ENCODE measurements at regions not wholly inside any gene's neighbourhood (a gene's known extent, or its start where the extent isn't known, plus 50 kb on each side); places are given as distances from the start of the nearest gene placed in this dataset.

GRCh38 chr15:29935296-29936004 is 113.2 kb upstream of the TJP1 start:
- Histone ChIP-seq H3K27me3 (replicated peaks; ENCODE audit: insufficient read depth) (no peaks in the 10 kb centered on the region), H3K4me1 (ENCODE audit: control insufficient read depth in 1 of 2, low read depth in 2 of 2) (no peaks in the 10 kb centered on the region), H3K27ac (no peak overlapping the region), H3K4me3 (no peak overlapping the region), H3K9me3 (no peaks in the 10 kb centered on the region), H3K36me3 (no peaks in the 10 kb centered on the region)
- no peak for DNase-seq (ENCODE audit: low spot score)
- ATAC-seq (ENCODE audit: insufficient number of reproducible peaks, low FRiP score, low read depth) = no peak
- TF ChIP-seq CTCF (IDR thresholded peaks at IDR 0.05) = no peak

- ATAC-seq (ENCODE audit: insufficient number of reproducible peaks, low FRiP score, low read depth) (no peak), DNase-seq (ENCODE audit: low spot score) (no peak)
Observed at GRCh38 chr15:29934251-29934650, 112.0 kb upstream of the TJP1 start.

GRCh38 chr15:29933042-29933803 is 111.0 kb upstream of the TJP1 start:
- Histone ChIP-seq H3K9me3 (no peaks in the 10 kb centered on the region), H3K4me3 (no peak overlapping the region), H3K4me1 (ENCODE audit: control insufficient read depth in 1 of 2, low read depth in 2 of 2) (no peaks in the 10 kb centered on the region), H3K27ac (no peak overlapping the region), H3K36me3 (no peaks in the 10 kb centered on the region), H3K27me3 (replicated peaks; ENCODE audit: insufficient read depth) (no peaks in the 10 kb centered on the region)
- TF ChIP-seq CTCF (IDR thresholded peaks at IDR 0.05) = no peak
- DNase-seq (ENCODE audit: low spot score) = no peak
- ATAC-seq (ENCODE audit: insufficient number of reproducible peaks, low FRiP score, low read depth) = no peak

More at GRCh38 chr15:29934251-29934650, 112.0 kb upstream of the TJP1 start:
- Histone ChIP-seq H3K9me3 (no peaks in the 10 kb centered on the region), H3K36me3 (no peaks in the 10 kb centered on the region), H3K4me1 (ENCODE audit: control insufficient read depth in 1 of 2, low read depth in 2 of 2) (no peaks in the 10 kb centered on the region), H3K4me3 (no peak overlapping the region), H3K27me3 (replicated peaks; ENCODE audit: insufficient read depth) (no peaks in the 10 kb centered on the region), H3K27ac (no peak overlapping the region)
- no peak for TF ChIP-seq CTCF (IDR thresholded peaks at IDR 0.05)

- Histone ChIP-seq H3K9me3 (no peaks in the 10 kb centered on the region), H3K27me3 (replicated peaks; ENCODE audit: insufficient read depth) (no peaks in the 10 kb centered on the region), H3K4me1 (ENCODE audit: control insufficient read depth in 1 of 2, low read depth in 2 of 2) (peaks cover 11 to 20% of the 10 kb centered on the region in 2 donors), H3K27ac (no peak overlapping the region), H3K4me3 (no peak overlapping the region), H3K36me3 (no peaks in the 10 kb centered on the region)
- DNase-seq (ENCODE audit: low spot score) (no peak), ATAC-seq (ENCODE audit: insufficient number of reproducible peaks, low FRiP score, low read depth) (no peak)
- TF ChIP-seq CTCF (IDR thresholded peaks at IDR 0.05) = peak; percentile 3
Observed at GRCh38 chr15:29926083-29926388, 103.8 kb upstream of the TJP1 start.

- no peak for ATAC-seq (ENCODE audit: insufficient number of reproducible peaks, low FRiP score, low read depth)
- TF ChIP-seq CTCF (IDR thresholded peaks at IDR 0.05) = peak; percentile 60
- Histone ChIP-seq H3K36me3 (no peaks in the 10 kb centered on the region), H3K4me3 (no peak overlapping the region), H3K27ac (peak overlapping the region in 1 of 2 donors; percentile 14), H3K27me3 (replicated peaks; ENCODE audit: insufficient read depth) (no peaks in the 10 kb centered on the region), H3K4me1 (ENCODE audit: control insufficient read depth in 1 of 2, low read depth in 2 of 2) (peaks cover 11 to 20% of the 10 kb centered on the region in 2 donors), H3K9me3 (no peaks in the 10 kb centered on the region)
- DNase-seq (ENCODE audit: low spot score) = no peak
Observed at GRCh38 chr15:29925227-29926082, 103.2 kb upstream of the TJP1 start.

Data from thoracic aorta (tissue), 2 donors.